Heart left ventricle (tissue), 16 donors: ENCODE measurements at regions not wholly inside any gene's neighbourhood (a gene's known extent, or its start where the extent isn't known, plus 50 kb on each side); places are given as distances from the start of the nearest gene placed in this dataset.

ENCODE experiments used
- ATAC-seq, 4 donors: fragments of 200-7000 bp; cut with Tn5 transposase; one replicate each; pipeline ENCODE4 v1.9.1; 2020 to 2022; ENCODE audit warnings: moderate library complexity in 4 of 4, mild to moderate bottlenecking in 3 of 4, moderate number of reproducible peaks in 1 of 4
- DNase-seq, 5 donors: peaks; one replicate each; pipeline ENCODE4 v3.0.0-alpha.2; 2020
- H3K27ac ChIP-seq, 12 donors: fragments of 200-600 bp; sonication (generic) in 4 of 12; one replicate each; pipeline versions ENCODE4 v1.5.0 to v1.8.0; 2016 to 2022; ENCODE audit warnings: mild to moderate bottlenecking in 2 of 12
- H3K27me3 ChIP-seq, 9 donors: fragments of 200-600 bp; sonication (generic) in 2 of 9; one replicate each; pipeline versions ENCODE4 v1.5.1 to v1.8.0; 2016 to 2022; ENCODE audit warnings: mild to moderate bottlenecking in 3 of 9
- H3K36me3 ChIP-seq, 9 donors: fragments of 200-600 bp; sonication (generic) in 2 of 9; one replicate each; pipeline versions ENCODE4 v1.5.0 to v1.8.0; 2018 to 2022; ENCODE audit warnings: mild to moderate bottlenecking in 2 of 9
- H3K4me1 ChIP-seq, 12 donors: fragments of 200-600 bp; sonication (generic) in 4 of 12; one replicate each; pipeline versions ENCODE4 v1.5.0 to v1.8.0; 2016 to 2022; ENCODE audit warnings: mild to moderate bottlenecking in 3 of 12
- H3K4me3 ChIP-seq, 12 donors: fragments of 200-600 bp; sonication (generic) in 4 of 12; one replicate each; pipeline versions ENCODE4 v1.5.0 to v1.8.0; 2017 to 2022; ENCODE audit warnings: mild to moderate bottlenecking in 9 of 12, moderate library complexity in 4 of 12
- H3K9me3 ChIP-seq, 12 donors: fragments of 200-600 bp; sonication (generic) in 4 of 12; one replicate each; pipeline versions ENCODE4 v1.5.0 to v1.8.0; 2016 to 2022; ENCODE audit warnings: mild to moderate bottlenecking in 1 of 12
- CTCF ChIP-seq, 12 donors: fragments of 200-600 bp; sonication (generic) in 4 of 12; IDR thresholded peaks; one replicate each; pipeline versions ENCODE4 v1.5.0 to v1.8.0; 2018 to 2022; ENCODE audit warnings: antibody characterized with exemption in 12 of 12, mild to moderate bottlenecking in 5 of 12
- POLR2A ChIP-seq, 2 donors: fragments of 450-650 bp; IDR thresholded peaks; one replicate each; pipeline ENCODE4 v1.6.1; 2017; ENCODE audit warnings: antibody characterized with exemption in 2 of 2, mild to moderate bottlenecking in 2 of 2, moderate library complexity in 2 of 2
- WGBS, 4 donors: extraction: QIAGEN DNeasy Blood & Tissue Kit in 2 of 4; methylation state at CpG; one replicate each; pipeline versions ENCODE4 v1.1.5 to v1.1.7; 2013 to 2018; 5-methylcytosine and 5-hydroxymethylcytosine counted together
- intact Hi-C, 10 donors: fragments of 100-400 bp; cut with DNase I; formaldehyde crosslinking; loops; one replicate each; pipeline versions ENCODE4 v1.11.1 to v1.14.2; 2022
- donor health status: ischemic (EF 13 %, LVEDD 7.1; RV severe dilation, severe dysfunction).
- donor health status: healthy with polysubstance abuse.
- donor health status: DM: no; HTN: yes; CAD: no.
- donor health status: DM: no; HTN: no; CAD: no.
- donor health status: ischemic (EF 25% LVEDD 6.9; RV normal size, moderate dysfunction).
- donor health status: ischemic (EF 25% LVEDD 5.7; RV mildly dilated, moderate dysfunction).
- donor health status: healthy.
- donor health status: DM: yes; HTN: yes; CAD: no.
- donor health status: ischemic (EF 35%, LVEDD 5.7; RV mildly dilated, moderate dysfunction).
- donor health status: nonischemic (EF 11% LVEDD 7.7; RV severe dilation, severe dysfunction).
- donor health status: DM: yes; HTN: yes; CAD: no.
- donor health status: PGD.
- donor health status: ischemic (EF 29% LVEDD 5.4; RV normal size, mild dysfunction).
- donor health status: nonischemic (EF 23%, LVEDD 6.1; RV moderate dilation, normal function).

DNA sequence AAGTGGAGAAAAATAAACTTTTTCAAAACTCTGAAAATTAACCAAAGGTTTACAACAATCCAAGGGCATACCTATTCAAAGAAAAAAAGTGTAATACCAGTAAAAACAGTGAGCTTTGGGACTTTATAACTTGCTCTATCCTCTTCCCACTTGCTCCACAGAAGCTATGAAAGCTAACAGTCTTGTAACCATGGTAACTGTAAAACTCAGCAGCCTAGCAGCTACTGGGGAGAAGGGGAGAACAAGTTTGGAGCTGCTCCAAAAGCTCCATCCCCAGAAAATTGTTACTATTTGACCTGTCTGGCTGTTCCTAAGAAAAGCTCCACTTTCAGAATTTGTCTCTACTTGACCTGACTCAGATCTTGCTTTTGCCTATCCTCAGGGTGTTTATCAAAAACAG is 191.5 kb downstream of the OTUD1 start:
- intact Hi-C loops, result no loop called here
- Histone ChIP-seq H3K4me1 (no peaks in the 10 kb centered on the region), H3K27me3 (no peaks in the 10 kb centered on the region), H3K36me3 (no peaks in the 10 kb centered on the region), H3K27ac (no peak overlapping the region), H3K4me3 (no peak overlapping the region), H3K9me3 (peaks cover 0 to 25% (median 8%) of the 10 kb centered on the region in 12 donors)
- no peak for ATAC-seq
- TF ChIP-seq CTCF (IDR thresholded peaks at IDR 0.05), result no peak
- no peak for TF ChIP-seq POLR2A (IDR thresholded peaks at IDR 0.05)
- DNase-seq, result no peak

DNA sequence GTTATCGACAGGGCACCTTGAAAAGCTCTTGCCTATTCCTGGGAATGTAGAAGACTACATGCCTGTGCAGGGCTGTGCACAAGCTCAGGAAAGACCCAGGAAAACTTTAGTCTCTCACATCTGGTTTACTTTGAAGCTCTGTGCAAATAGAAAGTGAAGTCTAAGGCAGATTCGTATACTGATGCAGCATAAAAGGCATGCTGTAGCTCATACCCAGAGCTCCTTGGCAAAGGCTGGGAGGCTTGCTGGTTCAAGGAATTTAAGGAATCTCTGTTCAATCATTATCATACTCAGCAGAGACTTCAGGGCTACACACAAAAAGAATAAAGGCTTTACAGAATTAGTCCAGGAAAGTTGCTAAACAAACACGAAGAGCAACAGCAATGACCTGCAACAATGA is 192.0 kb downstream of the OTUD1 start:
- 51 to 65% (median 59%) methylated on average over 3 of the region's 3 CpGs for WGBS, 4 donors
- H3K4me3 ChIP-seq, result no peak overlapping the region
- H3K9me3 ChIP-seq, result peaks cover 0 to 25% (median 8%) of the 10 kb centered on the region in 12 donors
- H3K27me3 ChIP-seq, result no peaks in the 10 kb centered on the region
- H3K4me1 ChIP-seq, result no peaks in the 10 kb centered on the region
- TF ChIP-seq POLR2A (IDR thresholded peaks at IDR 0.05) (no peak), CTCF (IDR thresholded peaks at IDR 0.05) (no peak)
- no peak for ATAC-seq
- H3K36me3 ChIP-seq, result no peaks in the 10 kb centered on the region
- DNase-seq, result no peak
- no peak overlapping the region for H3K27ac ChIP-seq
- intact Hi-C loops, result no loop called here

DNA sequence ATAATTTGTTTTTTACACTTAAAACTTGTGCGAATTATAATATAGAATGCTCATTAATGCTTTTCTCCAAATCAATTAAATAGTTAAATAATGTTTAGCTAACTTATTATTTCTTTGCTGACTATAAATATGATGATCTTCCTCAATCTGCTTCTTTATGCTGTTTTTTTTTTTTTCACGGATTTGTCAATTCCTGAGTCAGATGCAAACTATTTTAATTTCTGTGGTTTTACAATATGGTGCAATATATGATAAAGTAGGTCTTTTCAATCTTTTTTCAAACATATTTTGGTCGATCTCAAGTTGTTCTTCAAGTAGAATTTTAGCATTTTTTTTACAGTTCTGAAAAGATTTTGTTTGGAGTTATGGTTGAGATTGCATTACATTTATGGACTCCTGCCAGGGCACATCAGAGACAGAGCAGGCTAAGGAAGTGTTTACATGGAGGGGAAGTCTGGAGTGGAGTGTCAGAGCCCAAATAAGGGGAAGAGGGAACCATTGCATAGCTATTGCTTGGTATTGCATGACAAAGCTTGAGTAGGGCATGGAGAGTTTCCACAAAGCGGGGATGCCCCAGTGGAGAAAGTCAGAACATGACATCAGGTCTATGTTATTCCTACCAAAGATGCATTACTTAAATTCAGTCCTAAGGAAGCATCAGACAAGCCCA is 204.4 kb downstream of the OTUD1 start:
- Histone ChIP-seq H3K27me3 (no peaks in the 10 kb centered on the region), H3K27ac (no peak overlapping the region), H3K36me3 (no peaks in the 10 kb centered on the region), H3K9me3 (no peaks in the 10 kb centered on the region), H3K4me3 (no peak overlapping the region), H3K4me1 (no peaks in the 10 kb centered on the region)
- ATAC-seq (peak in 2 of 4 donors; percentile 67 to 92), DNase-seq (peak in 2 of 5 donors; percentile 11 to 20)
- 63 to 74% (median 68%) methylated on average over 4 of the region's 4 CpGs for WGBS, 4 donors
- TF ChIP-seq CTCF (IDR thresholded peaks at IDR 0.05), result no peak
- TF ChIP-seq POLR2A (IDR thresholded peaks at IDR 0.05), result no peak
- intact Hi-C loops, result no loop called here

- 74 to 83% (median 76%) methylated on average over 2 of the region's 2 CpGs for WGBS, 4 donors
- intact Hi-C loops, result no loop called here
Observed at GRCh38 chr10:23648618-23649017, 209.7 kb downstream of the OTUD1 start.

More at GRCh38 chr10:23648618-23649017, 209.7 kb downstream of the OTUD1 start:
- Histone ChIP-seq H3K27me3 (peaks cover 0 to 5% (median 0%) of the 10 kb centered on the region in 9 donors), H3K4me3 (no peak overlapping the region), H3K4me1 (no peaks in the 10 kb centered on the region), H3K9me3 (no peaks in the 10 kb centered on the region), H3K27ac (no peak overlapping the region), H3K36me3 (no peaks in the 10 kb centered on the region)
- no peak for DNase-seq
- no peak for ATAC-seq
- no peak for TF ChIP-seq CTCF (IDR thresholded peaks at IDR 0.05)
- no peak for TF ChIP-seq POLR2A (IDR thresholded peaks at IDR 0.05)
